GM18870 (cell line): ENCODE measurements at regions not wholly inside any gene's neighbourhood (a gene's known extent, or its start where the extent isn't known, plus 50 kb on each side); places are given as distances from the start of the nearest gene placed in this dataset.
"Not testable (repeated sequence)": the region's sequence is repeated elsewhere in the genome, so short reads cannot be mapped to it uniquely, and the experiment has no call there.

Experiments
- ATAC-seq: cut with Tn5 transposase; IDR thresholded peaks from one replicate; pipeline ENCODE4 v1.9.1; 2021; ENCODE audit warnings: moderate library complexity; ENCODE audit not compliant: unreplicated experiment

GRCh38 chr14:97804056-97804455 is 1006.9 kb downstream of the VRK1 start:
- no peak for ATAC-seq

DNA sequence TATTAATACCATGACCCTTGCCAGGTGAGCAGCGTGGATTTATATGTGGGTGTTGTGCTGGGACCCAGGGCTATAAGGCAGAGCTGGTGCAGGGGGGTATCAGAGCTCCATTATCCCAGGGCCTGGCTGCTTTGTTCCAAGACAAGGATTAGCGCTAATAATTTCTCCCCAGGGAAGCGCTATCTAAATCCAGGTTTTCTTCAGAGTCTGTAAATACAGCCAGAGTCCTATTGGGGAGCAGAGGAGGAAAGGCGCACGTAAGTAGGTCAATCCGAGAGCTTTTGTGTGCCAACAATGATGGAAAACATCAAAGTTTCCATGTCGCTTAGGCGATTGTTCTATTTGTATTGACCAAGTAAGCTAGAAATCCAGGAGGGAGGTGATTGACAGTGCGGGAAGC is 1009.7 kb downstream of the VRK1 start:
- no peak for ATAC-seq

GRCh38 chr14:97808541-97808940 is 1011.4 kb downstream of the VRK1 start:
- not testable (repeated sequence) for ATAC-seq

DNA sequence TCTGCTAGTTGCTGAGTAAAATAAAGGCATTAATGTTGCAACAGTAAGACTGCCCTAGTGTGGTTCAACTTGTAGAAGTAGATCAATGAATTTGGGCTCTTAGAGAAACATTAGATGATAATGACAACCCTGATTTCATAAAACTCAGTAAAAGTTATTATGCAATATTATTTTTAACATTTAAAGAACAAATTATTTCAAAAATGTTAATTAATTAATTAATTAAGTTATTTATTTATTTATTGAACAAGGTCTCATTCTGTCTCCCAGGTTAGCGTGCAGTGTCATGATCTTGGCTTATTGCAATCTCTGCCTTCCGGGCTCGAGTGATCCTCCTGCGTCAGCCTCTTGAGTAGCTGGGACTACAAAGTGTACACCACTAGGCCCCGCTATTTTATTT is 1016.4 kb downstream of the VRK1 start:
- ATAC-seq = no peak

DNA sequence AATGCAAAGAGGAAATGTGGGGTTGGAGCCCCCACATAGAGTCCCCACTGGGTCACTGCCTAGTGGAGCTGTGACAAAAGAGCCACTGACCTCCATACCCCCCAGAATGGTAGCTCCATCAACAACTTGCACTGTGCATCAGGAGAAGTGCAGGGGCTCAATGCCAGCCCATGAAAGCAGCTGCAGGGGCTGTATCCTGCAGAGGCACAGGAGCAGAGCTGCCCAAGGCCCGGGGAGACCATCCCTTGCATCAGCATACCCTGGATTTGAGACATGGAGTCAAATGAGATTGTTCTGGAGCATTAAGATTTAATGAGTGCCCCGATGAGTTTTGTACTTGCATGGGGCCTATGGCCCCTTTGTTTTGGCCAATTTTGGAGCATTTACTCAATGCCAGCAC is 1023.6 kb downstream of the VRK1 start:
- no peak for ATAC-seq

DNA sequence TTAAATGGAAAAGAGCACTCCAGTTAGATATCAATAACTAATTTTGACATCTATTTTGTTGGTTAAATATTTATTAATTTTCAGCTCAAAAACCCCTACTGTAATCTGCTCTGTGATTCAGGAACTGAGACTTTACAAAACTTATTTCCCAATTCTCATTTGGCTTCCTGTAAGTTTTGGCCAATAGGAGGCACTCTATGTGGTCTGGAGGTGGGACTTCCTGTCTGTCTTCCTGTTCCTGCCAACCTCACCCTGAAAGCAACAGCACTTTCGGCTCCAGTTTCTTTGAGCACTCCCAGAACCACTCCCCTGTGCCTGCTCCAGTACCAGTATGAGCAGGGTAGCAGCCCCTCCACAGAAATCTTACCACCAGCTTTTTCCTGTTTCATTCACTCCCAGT is 1027.0 kb downstream of the VRK1 start:
- no peak for ATAC-seq

DNA sequence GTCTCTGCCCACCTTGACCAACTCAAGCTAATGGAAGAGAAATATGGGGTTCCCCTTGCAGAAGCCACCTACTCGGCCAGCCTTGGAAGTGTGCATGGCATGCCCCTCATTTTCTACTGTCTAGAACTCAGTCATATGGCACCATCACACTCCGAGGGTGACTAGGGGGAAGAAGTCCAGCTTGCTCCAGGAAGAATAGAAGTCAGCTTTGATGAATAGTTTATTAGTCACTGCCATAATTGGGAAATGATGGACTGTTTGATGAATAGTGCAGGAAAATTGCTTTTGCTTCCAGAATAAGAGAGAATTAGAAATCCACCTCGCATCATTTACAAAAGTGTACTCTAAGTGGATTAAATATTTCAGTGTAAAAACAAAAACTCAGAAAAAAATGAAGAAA is 1030.6 kb downstream of the VRK1 start:
- no peak for ATAC-seq

DNA sequence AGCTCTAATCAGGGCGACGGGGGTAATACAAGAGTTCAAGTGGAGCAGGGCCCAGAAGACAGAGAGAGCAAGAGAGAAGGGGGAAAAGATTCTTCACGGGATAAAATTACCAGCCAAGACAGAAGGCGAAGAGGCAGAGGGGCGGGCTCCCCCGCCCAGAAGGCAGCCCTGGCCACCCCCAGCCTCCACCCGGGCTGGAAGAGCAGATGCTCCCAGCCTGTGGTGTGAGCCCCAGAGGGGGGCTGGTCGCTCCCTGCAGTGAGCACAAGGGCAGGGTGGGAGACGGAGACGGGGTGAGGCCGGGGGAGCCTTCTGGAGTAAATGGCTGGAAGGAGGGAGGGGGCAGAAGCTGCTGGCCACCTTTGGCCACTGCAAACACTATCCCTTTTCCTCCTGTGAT is 1035.6 kb downstream of the VRK1 start:
- ATAC-seq = no peak

GRCh38 chr14:97838986-97839385 is 1041.8 kb downstream of the VRK1 start:
- no peak for ATAC-seq

DNA sequence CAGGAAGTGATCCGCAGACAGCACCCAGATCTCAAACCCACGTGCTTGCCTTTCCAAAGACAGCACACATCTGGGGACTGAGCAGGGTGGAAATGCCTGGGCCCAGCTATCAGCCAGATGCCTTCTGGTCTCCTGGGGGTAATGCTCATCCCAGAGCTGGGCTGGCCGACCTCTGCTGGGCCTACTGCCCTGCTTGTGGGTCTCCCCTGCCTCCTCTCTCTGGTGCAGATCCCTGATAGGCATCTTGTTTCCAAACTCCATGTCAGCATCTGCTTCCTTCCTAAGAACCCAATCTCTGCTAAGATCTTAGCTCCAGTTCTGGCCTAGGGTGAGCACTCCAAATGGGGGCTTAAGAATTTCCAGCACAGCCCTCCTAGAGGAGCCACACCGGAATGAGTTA is 1043.0 kb downstream of the VRK1 start:
- ATAC-seq = no peak

GRCh38 chr14:97841762-97842161 is 1044.6 kb downstream of the VRK1 start:
- no peak for ATAC-seq

DNA sequence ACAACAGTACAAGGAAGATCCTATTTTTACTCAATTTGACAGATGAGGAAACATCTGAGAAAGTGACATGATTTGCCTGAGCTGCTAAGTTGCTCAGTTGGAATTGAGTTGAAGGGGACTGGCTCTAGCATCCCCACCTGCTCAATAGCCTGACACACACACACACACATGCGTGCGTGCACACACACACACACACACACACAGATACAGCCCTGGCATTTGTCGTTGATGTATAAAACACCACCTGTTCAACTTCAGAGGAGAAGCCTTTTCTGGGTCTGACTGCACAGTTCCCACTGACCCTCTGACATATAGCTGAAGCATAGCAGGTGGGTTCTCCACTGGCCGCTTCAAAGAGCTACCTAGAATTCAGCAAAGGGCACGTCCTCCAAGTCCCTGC is 1045.9 kb downstream of the VRK1 start:
- no peak for ATAC-seq

- no peak for ATAC-seq
These were observed 1046.9 kb downstream of the VRK1 start for GRCh38 chr14:97844042-97844441.

GRCh38 chr14:97846156-97846555 is 1049.0 kb downstream of the VRK1 start:
- no peak for ATAC-seq

DNA sequence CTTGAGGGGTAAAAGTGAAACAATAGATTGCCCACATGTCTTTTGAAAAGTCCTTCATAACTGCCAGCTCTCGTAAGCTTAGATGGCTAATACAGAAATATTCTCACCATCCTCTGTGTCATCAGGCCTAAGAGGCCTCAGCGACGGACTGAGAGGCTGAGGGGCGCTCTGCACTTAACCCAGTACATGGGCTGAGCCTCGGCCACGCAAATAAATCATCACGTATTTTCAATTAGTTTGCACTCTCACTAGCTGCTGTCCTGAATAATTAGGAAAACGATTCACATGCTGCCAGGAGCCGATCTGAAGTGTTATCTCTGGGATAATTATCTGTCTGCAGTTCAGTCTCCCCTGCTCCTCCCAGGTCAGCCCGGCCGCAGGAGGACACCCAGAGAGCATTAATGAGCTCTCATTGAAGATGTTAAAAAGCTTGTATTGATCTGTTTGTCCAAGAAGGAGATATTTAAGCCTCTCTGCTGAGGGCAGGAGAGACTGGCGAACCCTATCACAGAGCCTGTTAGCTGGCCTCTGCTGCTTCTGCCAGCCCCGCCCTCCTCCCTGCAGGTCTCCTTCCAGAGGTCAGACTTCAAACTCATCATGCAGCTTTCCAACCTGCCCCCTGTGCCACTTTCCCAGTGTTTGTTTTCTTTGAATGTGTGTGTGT is 1051.3 kb downstream of the VRK1 start:
- no peak for ATAC-seq

DNA sequence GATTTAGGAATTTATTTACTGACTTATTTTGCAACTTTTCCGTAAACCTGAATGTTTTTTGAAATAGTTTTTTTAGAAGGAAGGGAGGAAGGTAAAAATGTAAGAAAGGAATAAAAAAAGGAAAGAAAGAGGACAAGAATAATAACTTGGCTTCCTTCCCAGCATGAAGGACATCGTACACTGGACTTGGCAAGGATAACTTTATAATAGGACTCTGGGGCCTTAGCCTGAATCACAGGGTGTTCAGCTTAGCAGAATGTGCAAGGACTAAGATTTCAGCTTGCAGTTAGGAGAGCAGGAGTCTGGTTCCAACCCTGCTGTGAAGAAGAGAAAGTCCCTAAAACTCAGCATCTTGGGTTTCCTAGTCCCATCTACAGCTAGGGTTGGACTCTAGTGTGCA is 1053.3 kb downstream of the VRK1 start:
- no peak for ATAC-seq

- ATAC-seq = no peak
These were observed 1053.7 kb downstream of the VRK1 start for GRCh38 chr14:97850886-97851285.

GRCh38 chr14:97851428-97851995 is 1054.3 kb downstream of the VRK1 start:
- no peak for ATAC-seq

DNA sequence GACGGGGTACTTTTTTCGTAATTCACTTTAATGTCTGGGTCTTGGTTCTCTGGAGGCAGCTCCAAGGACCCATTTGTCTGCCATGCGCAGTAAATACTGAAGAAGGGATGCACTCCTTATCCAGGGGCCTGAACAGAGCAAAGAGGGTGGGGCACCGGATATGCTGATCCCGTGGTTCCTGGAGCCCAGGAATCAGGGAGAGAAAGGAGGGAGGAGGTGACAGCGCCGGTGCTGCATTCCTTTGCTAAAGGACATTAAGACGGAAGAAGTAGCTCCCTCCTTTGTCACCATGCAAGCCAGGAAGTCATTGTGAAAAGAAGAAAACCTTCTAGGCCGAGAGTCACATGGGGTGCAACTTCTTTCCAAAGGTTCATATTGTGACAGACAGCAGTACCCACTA is 1057.7 kb downstream of the VRK1 start:
- no peak for ATAC-seq

DNA sequence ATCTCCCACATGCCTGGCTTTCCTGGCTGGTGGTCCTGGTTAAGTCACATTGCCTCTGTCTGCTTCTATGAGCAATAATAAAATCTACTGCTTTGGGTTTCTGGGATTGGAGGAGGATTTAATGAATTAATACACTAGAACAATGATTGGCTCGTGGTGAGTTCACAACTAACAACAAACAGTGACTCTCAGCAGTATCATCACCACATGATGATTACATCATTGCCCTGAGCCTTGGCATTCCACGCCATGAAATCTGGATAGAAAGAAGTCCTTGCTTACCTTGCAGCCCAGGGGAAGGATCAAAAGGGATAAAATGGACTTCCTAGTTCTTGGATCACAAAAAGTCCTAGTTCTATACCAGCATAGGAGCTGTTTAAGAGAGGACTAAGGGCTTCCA is 1069.0 kb downstream of the VRK1 start:
- no peak for ATAC-seq

DNA sequence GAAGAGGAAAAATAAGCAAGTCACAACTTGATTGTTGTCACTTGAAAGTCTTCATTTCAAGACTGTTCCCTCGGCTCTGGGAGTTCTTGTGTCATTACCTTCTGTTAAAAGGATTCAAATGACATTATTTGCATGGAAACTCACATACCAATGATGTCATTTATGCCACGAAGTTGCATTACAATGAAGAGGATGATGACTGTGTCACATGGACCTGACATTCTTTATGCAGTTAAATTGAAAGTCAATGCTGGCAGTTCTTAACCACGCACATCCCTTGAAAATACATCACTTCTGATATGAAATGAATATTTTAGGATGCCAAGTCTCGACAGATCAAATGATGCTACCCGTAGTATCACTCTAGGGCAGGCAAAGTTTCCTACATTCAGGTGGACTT is 1069.5 kb downstream of the VRK1 start:
- ATAC-seq = no peak

DNA sequence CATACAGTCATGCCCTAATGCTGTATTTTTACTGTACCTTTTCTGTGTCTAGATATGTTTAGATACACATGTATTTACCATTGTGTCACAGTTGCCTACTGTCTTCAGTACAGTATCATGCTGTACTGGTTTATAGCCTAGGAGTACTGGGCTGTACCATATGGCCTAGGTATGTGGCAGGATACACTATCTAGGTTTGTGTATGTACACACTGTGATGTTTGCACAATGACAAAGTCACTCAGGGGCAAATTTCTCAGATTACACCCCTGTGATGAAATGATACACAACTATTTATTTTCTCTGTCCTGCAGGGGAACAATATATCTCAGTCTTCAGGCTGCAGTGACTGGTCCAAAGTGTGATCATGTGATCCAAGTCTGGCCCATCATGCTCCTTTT is 1076.1 kb downstream of the VRK1 start:
- no peak for ATAC-seq

- no peak for ATAC-seq
These were observed 1077.2 kb downstream of the VRK1 start for GRCh38 chr14:97874394-97874793.
